A673 (cell line): ENCODE measurements at regions not wholly inside any gene's neighbourhood (a gene's known extent, or its start where the extent isn't known, plus 50 kb on each side); places are given as distances from the start of the nearest gene placed in this dataset.

ENCODE experiments used
- BruUV-seq: library from RNA; stranded (reverse); fragments of 400-500 nt; replicated peaks from 2 replicates; lab custom pipeline; 2021; lab: Mats Ljungman, UMichigan
- CTCF ChIA-PET: fragments of 300-600 bp; sonication (Branson Sonifier 250); formaldehyde crosslinking; loops from one replicate; lab custom pipeline; 2022; ENCODE audit warnings: antibody characterized with exemption; lab: Charles Lee
- POLR2A ChIA-PET: fragments of 300-600 bp; sonication (Branson Sonifier 250); formaldehyde crosslinking; loops from one replicate; lab custom pipeline; 2022; ENCODE audit warnings: antibody characterized with exemption; ENCODE audit not compliant: low non-redundant PET; lab: Charles Lee
- DNase-seq: peaks from one replicate; pipeline ENCODE4 v3.0.0-alpha.2; 2015; ENCODE audit warnings: low spot score
- H3K27ac ChIP-seq: fragments of 200-600 bp; sonication (generic); 2 replicates; pipeline ENCODE4 v1.5.1; 2016; ENCODE audit warnings: mixed run types, low read depth, mild to moderate bottlenecking, mixed read lengths, antibody characterized with exemption, low read length; ENCODE audit not compliant: poor library complexity, severe bottlenecking
- H3K27me3 ChIP-seq: fragments of 200-600 bp; sonication (generic); replicated peaks from 2 replicates; pipeline ENCODE4 v1.6.1; 2017; ENCODE audit warnings: mixed run types, low read depth, mild to moderate bottlenecking, mixed read lengths, antibody characterized with exemption, low read length; ENCODE audit not compliant: insufficient read depth, poor library complexity
- H3K36me3 ChIP-seq: fragments of 200-600 bp; sonication (generic); 2 replicates; pipeline ENCODE4 v1.6.1; 2016; ENCODE audit warnings: mixed run types, mild to moderate bottlenecking, mixed read lengths, antibody characterized with exemption, low read length; ENCODE audit not compliant: insufficient read depth, poor library complexity, severe bottlenecking
- H3K4me1 ChIP-seq: fragments of 200-600 bp; sonication (generic); 2 replicates; pipeline ENCODE4 v1.6.1; 2017; ENCODE audit warnings: mixed run types, mild to moderate bottlenecking, mixed read lengths, antibody characterized with exemption, low read length; ENCODE audit not compliant: insufficient read depth, poor library complexity, severe bottlenecking
- H3K4me3 ChIP-seq: fragments of 200-600 bp; sonication (generic); 2 replicates; pipeline ENCODE4 v1.5.1; 2016; ENCODE audit warnings: low read depth, mixed run types, mild to moderate bottlenecking, mixed read lengths, low read length; ENCODE audit not compliant: poor library complexity, severe bottlenecking
- H3K9me3 ChIP-seq: fragments of 200-600 bp; sonication (generic); 2 replicates; pipeline ENCODE4 v1.6.1; 2016; ENCODE audit warnings: mixed run types, low read depth, mild to moderate bottlenecking, mixed read lengths, antibody characterized with exemption, low read length; ENCODE audit not compliant: poor library complexity, severe bottlenecking
- EZH2 ChIP-seq: fragments of 200-600 bp; sonication (generic); IDR thresholded peaks from 2 replicates; pipeline ENCODE4 v1.6.1; 2017; ENCODE audit warnings: borderline replicate concordance, low read depth, mild to moderate bottlenecking, mixed read lengths, antibody characterized with exemption, low read length; ENCODE audit not compliant: poor library complexity, severe bottlenecking
- intact Hi-C: fragments of 100-400 bp; cut with micrococcal nuclease; formaldehyde crosslinking; loops from one replicate; pipeline ENCODE4 v1.10.0; 2022; ENCODE audit not compliant: unreplicated experiment
- TF ChIP-seq, protein P1 (sequence below): fragments of 300-800, 200-600 bp; sonication (generic); conservative IDR thresholded peaks from 2 replicates; pipeline ENCODE4 v1.5.1; 2017; ENCODE audit warnings: low read depth, mild to moderate bottlenecking, antibody characterized with exemption, low read length, moderate library complexity, mixed read lengths

- H3K9me3 ChIP-seq: no peaks in the 10 kb centered on the region
- intact Hi-C loops: no loop called here
- ChIA-PET POLR2A (no interaction called here), CTCF (no interaction called here)
- no TSS peak for BruUV-seq
- DNase-seq: no peak
- no peaks in the 10 kb centered on the region for H3K36me3 ChIP-seq
- TF ChIP-seq EZH2: no peak
- TF ChIP-seq, protein P1, sequence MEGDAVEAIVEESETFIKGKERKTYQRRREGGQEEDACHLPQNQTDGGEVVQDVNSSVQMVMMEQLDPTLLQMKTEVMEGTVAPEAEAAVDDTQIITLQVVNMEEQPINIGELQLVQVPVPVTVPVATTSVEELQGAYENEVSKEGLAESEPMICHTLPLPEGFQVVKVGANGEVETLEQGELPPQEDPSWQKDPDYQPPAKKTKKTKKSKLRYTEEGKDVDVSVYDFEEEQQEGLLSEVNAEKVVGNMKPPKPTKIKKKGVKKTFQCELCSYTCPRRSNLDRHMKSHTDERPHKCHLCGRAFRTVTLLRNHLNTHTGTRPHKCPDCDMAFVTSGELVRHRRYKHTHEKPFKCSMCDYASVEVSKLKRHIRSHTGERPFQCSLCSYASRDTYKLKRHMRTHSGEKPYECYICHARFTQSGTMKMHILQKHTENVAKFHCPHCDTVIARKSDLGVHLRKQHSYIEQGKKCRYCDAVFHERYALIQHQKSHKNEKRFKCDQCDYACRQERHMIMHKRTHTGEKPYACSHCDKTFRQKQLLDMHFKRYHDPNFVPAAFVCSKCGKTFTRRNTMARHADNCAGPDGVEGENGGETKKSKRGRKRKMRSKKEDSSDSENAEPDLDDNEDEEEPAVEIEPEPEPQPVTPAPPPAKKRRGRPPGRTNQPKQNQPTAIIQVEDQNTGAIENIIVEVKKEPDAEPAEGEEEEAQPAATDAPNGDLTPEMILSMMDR: no peak
- no peaks in the 10 kb centered on the region for H3K27me3 ChIP-seq
- no peak overlapping the region for H3K27ac ChIP-seq
- H3K4me3 ChIP-seq: no peak overlapping the region
- H3K4me1 ChIP-seq: no peaks in the 10 kb centered on the region
Measured at GRCh38 chr20:50318710-50319109, 128.1 kb downstream of the CEBPB start.

- Histone ChIP-seq H3K9me3 (no peaks in the 10 kb centered on the region), H3K27me3 (no peaks in the 10 kb centered on the region), H3K27ac (no peak overlapping the region), H3K36me3 (no peaks in the 10 kb centered on the region), H3K4me3 (no peak overlapping the region), H3K4me1 (no peaks in the 10 kb centered on the region)
- no peak for TF ChIP-seq EZH2
- TF ChIP-seq, protein P1: no peak
- no TSS peak for BruUV-seq
- DNase-seq: no peak
- POLR2A ChIA-PET: no interaction called here
- intact Hi-C loops: no loop called here
- CTCF ChIA-PET: no interaction called here
Measured at GRCh38 chr20:50320005-50320900, 129.6 kb downstream of the CEBPB start.

DNA sequence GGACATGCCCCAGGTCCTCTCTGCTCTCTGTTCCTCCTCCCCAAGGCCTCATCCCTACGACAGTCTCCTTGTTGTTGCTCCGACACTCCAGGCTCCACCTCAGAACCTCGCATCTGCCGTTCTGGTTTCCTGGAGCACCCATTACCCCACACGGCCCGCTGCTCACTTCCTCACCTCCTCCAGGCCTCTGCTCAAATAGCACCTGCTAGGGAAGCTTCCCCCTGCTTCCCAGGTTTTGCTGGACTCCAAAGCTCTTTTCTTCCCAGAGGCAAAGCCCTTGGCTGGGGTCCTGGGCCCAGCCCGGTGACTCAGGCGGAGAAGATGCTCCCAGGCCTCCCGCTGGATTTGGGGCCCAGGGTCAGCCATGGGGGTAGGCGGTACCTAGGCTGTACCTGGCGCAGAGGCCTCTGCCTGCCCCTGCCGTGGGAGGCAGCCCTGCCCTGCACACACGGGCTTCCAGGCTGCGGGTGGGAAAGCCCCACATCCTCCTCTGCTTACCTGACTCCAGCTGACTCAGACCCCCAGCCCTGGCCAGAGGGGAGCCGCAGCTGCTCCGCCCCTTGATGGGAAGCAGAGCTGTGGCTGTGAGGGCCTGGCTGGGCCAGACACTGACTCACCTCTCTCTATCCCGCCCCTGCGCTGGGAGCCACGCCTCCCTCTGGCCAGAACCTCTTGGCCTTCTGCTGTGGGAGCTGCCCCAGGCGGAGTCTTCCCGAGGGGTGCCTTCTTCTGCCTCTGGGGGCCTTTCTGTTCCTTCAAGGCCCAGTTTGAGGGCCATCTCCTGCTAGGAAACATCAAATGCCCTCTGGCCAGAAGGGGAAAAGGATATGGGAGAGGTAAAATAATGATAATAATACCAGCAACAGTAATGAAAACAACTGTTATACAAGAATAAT, 130.5 kb downstream of the CEBPB start:
- no TSS peak for BruUV-seq
- Histone ChIP-seq H3K4me1 (no peaks in the 10 kb centered on the region), H3K27ac (no peak overlapping the region), H3K36me3 (no peaks in the 10 kb centered on the region), H3K4me3 (no peak overlapping the region), H3K27me3 (no peaks in the 10 kb centered on the region), H3K9me3 (no peaks in the 10 kb centered on the region)
- TF ChIP-seq, protein P1: no peak
- TF ChIP-seq EZH2: no peak
- intact Hi-C loops: no loop called here
- ChIA-PET POLR2A (no interaction called here), CTCF (interaction anchor here (0.6 kb wide), 1 partner anchor 138 kb away, joined by 6 read pairs; no protein-coding TSS in a partner anchor)
- DNase-seq: no peak
